Neural progenitor cell (in vitro differentiated cells): ENCODE measurements at regions not wholly inside any gene's neighbourhood (a gene's known extent, or its start where the extent isn't known, plus 50 kb on each side); places are given as distances from the start of the nearest gene placed in this dataset.

ENCODE experiments used
- DNase-seq: peaks from one replicate; pipeline ENCODE4 v3.0.0-alpha.2; 2016; ENCODE audit warnings: low spot score
- H2AFZ ChIP-seq: fragments of 200-600 bp; sonication (generic); replicated peaks from 2 replicates; pipeline ENCODE4 v1.6.1; 2016; ENCODE audit warnings: antibody characterized with exemption
- H3F3A ChIP-seq: fragments of 200-600 bp; sonication (generic); 2 replicates; pipeline ENCODE4 v1.6.1; 2016; ENCODE audit warnings: antibody characterized with exemption, low read depth
- H3K27ac ChIP-seq: fragments of 200-600 bp; sonication (generic); 2 replicates; pipeline ENCODE4 v1.5.1; 2016; ENCODE audit warnings: mild to moderate bottlenecking
- H3K27me3 ChIP-seq: fragments of 200-600 bp; sonication (generic); 2 replicates; pipeline ENCODE4 v1.6.1; 2016; ENCODE audit warnings: mild to moderate bottlenecking, moderate library complexity
- H3K36me3 ChIP-seq: fragments of 200-600 bp; sonication (generic); 2 replicates; pipeline ENCODE4 v1.5.1; 2016
- H3K4me1 ChIP-seq: fragments of 200-600 bp; sonication (generic); 2 replicates; pipeline ENCODE4 v1.6.1; 2016; ENCODE audit warnings: mixed run types
- H3K4me2 ChIP-seq: fragments of 200-600 bp; sonication (generic); 2 replicates; pipeline ENCODE4 v1.6.1; 2016
- H3K4me3 ChIP-seq: fragments of 200-600 bp; sonication (generic); 2 replicates; pipeline ENCODE4 v1.5.1; 2016
- H3K79me2 ChIP-seq: fragments of 200-600 bp; sonication (generic); 2 replicates; pipeline ENCODE4 v1.6.1; 2016; ENCODE audit warnings: low read depth
- H3K9ac ChIP-seq: fragments of 200-600 bp; sonication (generic); 2 replicates; pipeline ENCODE4 v1.6.1; 2016
- H3K9me3 ChIP-seq: fragments of 200-600 bp; sonication (generic); 2 replicates; pipeline ENCODE4 v1.5.1; 2016; ENCODE audit warnings: low read depth
- H4K20me1 ChIP-seq: fragments of 200-600 bp; sonication (generic); 2 replicates; pipeline ENCODE4 v1.6.1; 2016; ENCODE audit warnings: low read depth
- H3K27ac Mint-ChIP-seq: 3 replicates; pipeline ENCODE4 v1.8.0; 2021; ENCODE audit warnings: mixed read lengths
- H3K27me3 Mint-ChIP-seq: 2 replicates; pipeline ENCODE4 v1.8.0; 2022; ENCODE audit warnings: low read depth, mild to moderate bottlenecking, inconsistent platforms, moderate library complexity, mixed read lengths; ENCODE audit not compliant: insufficient read depth
- H3K36me3 Mint-ChIP-seq: 3 replicates; pipeline ENCODE4 v1.8.0; 2021; ENCODE audit warnings: mixed read lengths
- H3K4me1 Mint-ChIP-seq: 3 replicates; pipeline ENCODE4 v1.8.0; 2021; ENCODE audit warnings: mixed read lengths
- H3K4me3 Mint-ChIP-seq: 3 replicates; pipeline ENCODE4 v1.8.0; 2021; ENCODE audit warnings: mild to moderate bottlenecking, moderate library complexity, mixed read lengths
- H3K9me3 Mint-ChIP-seq: 3 replicates; pipeline ENCODE4 v1.8.0; 2020; ENCODE audit warnings: mixed read lengths
- CTCF ChIP-seq: fragments of 200-600 bp; sonication (generic); IDR thresholded peaks from 2 replicates; pipeline ENCODE4 v1.5.1; 2017; ENCODE audit warnings: antibody characterized with exemption, mild to moderate bottlenecking
- EZH2 ChIP-seq: fragments of 200-600 bp; sonication (generic); IDR thresholded peaks from 2 replicates; pipeline ENCODE4 v1.6.1; 2017; ENCODE audit warnings: antibody characterized with exemption, mild to moderate bottlenecking, moderate library complexity
- EZH2phosphoT487 ChIP-seq: fragments of 200-600 bp; sonication (generic); IDR thresholded peaks from 2 replicates; pipeline ENCODE4 v1.6.1; 2017; ENCODE audit warnings: antibody characterized with exemption

- H3K27me3 Mint-ChIP-seq, result no peaks in the 10 kb centered on the region
These were observed 121.5 kb upstream of the RAG2 start for GRCh38 chr11:36719358-36720107.

GRCh38 chr11:36718451-36718850, 120.4 kb upstream of the RAG2 start:
- peak; percentile 35 for DNase-seq
- H3K27ac ChIP-seq, result no peak overlapping the region
- no peaks in the 10 kb centered on the region for H3K9me3 ChIP-seq
- H3K4me1 Mint-ChIP-seq, result no peaks in the 10 kb centered on the region
- no peaks in the 10 kb centered on the region for H4K20me1 ChIP-seq
- no peak overlapping the region for H3K4me3 Mint-ChIP-seq
- H3K4me1 ChIP-seq, result peaks cover 20% of the 10 kb centered on the region
- peaks cover 8% of the 10 kb centered on the region for H3F3A ChIP-seq
- no peaks in the 10 kb centered on the region for H3K79me2 ChIP-seq
- H3K36me3 Mint-ChIP-seq, result no peaks in the 10 kb centered on the region
- H3K27ac Mint-ChIP-seq, result no peak overlapping the region
- no peak overlapping the region for H2AFZ ChIP-seq
- H3K27me3 Mint-ChIP-seq, result no peaks in the 10 kb centered on the region
- no peak overlapping the region for H3K4me3 ChIP-seq
- no peaks in the 10 kb centered on the region for H3K9me3 Mint-ChIP-seq
- H3K4me2 ChIP-seq, result peak overlapping the region; percentile 25
- H3K27me3 ChIP-seq, result no peaks in the 10 kb centered on the region
- TF ChIP-seq EZH2phosphoT487, result peak; percentile 46
- TF ChIP-seq EZH2, result no peak
- TF ChIP-seq CTCF, result no peak
- H3K36me3 ChIP-seq, result no peaks in the 10 kb centered on the region
- H3K9ac ChIP-seq, result no peak overlapping the region

More at GRCh38 chr11:36719358-36720107, 121.5 kb upstream of the RAG2 start:
- Histone ChIP-seq H3F3A (peaks cover 8% of the 10 kb centered on the region), H3K9ac (no peak overlapping the region), H3K4me1 (peaks cover 20% of the 10 kb centered on the region), H3K27me3 (no peaks in the 10 kb centered on the region), H3K79me2 (no peaks in the 10 kb centered on the region), H3K4me2 (no peak overlapping the region), H3K9me3 (no peaks in the 10 kb centered on the region), H3K36me3 (no peaks in the 10 kb centered on the region), H3K27ac (no peak overlapping the region), H4K20me1 (no peaks in the 10 kb centered on the region), H3K4me3 (no peak overlapping the region), H2AFZ (no peak overlapping the region)
- no peak for DNase-seq
- Mint-ChIP-seq H3K36me3 (no peaks in the 10 kb centered on the region), H3K4me1 (no peaks in the 10 kb centered on the region), H3K4me3 (no peak overlapping the region), H3K9me3 (no peaks in the 10 kb centered on the region), H3K27ac (no peak overlapping the region)
- TF ChIP-seq EZH2phosphoT487, result no peak
- no peak for TF ChIP-seq EZH2
- no peak for TF ChIP-seq CTCF

- Histone ChIP-seq H2AFZ (no peak overlapping the region), H3K4me1 (peaks cover 9% of the 10 kb centered on the region), H4K20me1 (no peaks in the 10 kb centered on the region), H3K9ac (no peak overlapping the region), H3K9me3 (no peaks in the 10 kb centered on the region), H3K4me2 (no peak overlapping the region), H3K27me3 (no peaks in the 10 kb centered on the region), H3K36me3 (no peaks in the 10 kb centered on the region), H3K79me2 (no peaks in the 10 kb centered on the region), H3K4me3 (no peak overlapping the region), H3F3A (peaks cover under 1% of the 10 kb centered on the region), H3K27ac (no peak overlapping the region)
- no peaks in the 10 kb centered on the region for H3K36me3 Mint-ChIP-seq
- no peaks in the 10 kb centered on the region for H3K4me1 Mint-ChIP-seq
- H3K4me3 Mint-ChIP-seq, result no peak overlapping the region
- no peak overlapping the region for H3K27ac Mint-ChIP-seq
- no peaks in the 10 kb centered on the region for H3K9me3 Mint-ChIP-seq
- TF ChIP-seq EZH2 (no peak), EZH2phosphoT487 (no peak), CTCF (no peak)
- no peaks in the 10 kb centered on the region for H3K27me3 Mint-ChIP-seq
- no peak for DNase-seq
These were observed 115.7 kb upstream of the RAG2 start for GRCh38 chr11:36713715-36714114.
